K562 (cell line): ENCODE measurements at regions not wholly inside any gene's neighbourhood (a gene's known extent, or its start where the extent isn't known, plus 50 kb on each side); places are given as distances from the start of the nearest gene placed in this dataset.

ENCODE experiments used
- ATAC-seq: fragments of 200-7000 bp; cut with Tn5 transposase; 3 replicates; pipeline ENCODE4 v1.9.1; 2020; ENCODE audit warnings: moderate library complexity
- BruUV-seq: library from RNA; stranded (reverse); fragments of 400-500 nt; replicated peaks from 2 replicates; lab custom pipeline; 2021; lab: Mats Ljungman, UMichigan
- CTCF ChIA-PET: fragments of 300-600 bp; formaldehyde crosslinking; extraction: SDS; loops from one replicate; lab custom pipeline; 2021; ENCODE audit warnings: low intra/inter-chr PET ratio; lab: Yijun Ruan, JAX
- POLR2A ChIA-PET: fragments of 300-600, 350-650 bp; sonication (Branson Sonifier 250); formaldehyde crosslinking; extraction: SDS; loops from one replicate; lab custom pipeline; 2021; ENCODE audit warnings: antibody characterized with exemption, inconsistent platforms; lab: Yijun Ruan, JAX
- DNase-seq, 4 experiments: peaks; one replicate each; pipeline versions ENCODE4 v3.0.0 to v3.0.0-alpha.2; 2011 to 2018; ENCODE audit warnings: low spot score in 3 of 4, mixed read lengths in 3 of 4; ENCODE audit errors: extremely low read depth in 1 of 4
- FAIRE-seq: peaks from 2 replicates; lab custom pipeline; 2011; peaks lifted over from hg19 to GRCh38; lab: Jason Lieb, UNC
- H2AFZ ChIP-seq: 2 replicates; pipeline ENCODE4 v1.6.0; 2011; ENCODE audit warnings: low read depth, low read length, control low read depth, inconsistent platforms
- H3K27ac ChIP-seq: fragments of 200-600 bp; 3 replicates; pipeline ENCODE4 v1.8.0; 2011; ENCODE audit warnings: low read depth, mild to moderate bottlenecking, control low read depth, inconsistent platforms, low read length, moderate library complexity, mixed read lengths; ENCODE audit errors: extremely low read depth
- H3K27me3 ChIP-seq, 2 experiments: fragments of 300-600 bp in 1 of 2; 2 replicates in 1 of 2; 3 replicates in 1 of 2; pipeline versions ENCODE4 v1.6.0 to v1.8.0; 2011; ENCODE audit warnings: inconsistent platforms in 2 of 2, low read length in 2 of 2, mild to moderate bottlenecking in 1 of 2, mixed read lengths in 1 of 2, moderate library complexity in 1 of 2; ENCODE audit not compliant: control insufficient read depth in 2 of 2, insufficient read depth in 2 of 2
- H3K36me3 ChIP-seq: fragments of 300-600 bp; 3 replicates; pipeline ENCODE4 v1.8.0; 2011; ENCODE audit warnings: mild to moderate bottlenecking, low read length, inconsistent platforms; ENCODE audit not compliant: control insufficient read depth, insufficient read depth
- H3K4me1 ChIP-seq, 2 experiments: fragments of 200-600 bp in 1 of 2; replicated peaks in 1 of 2; 2 replicates in 1 of 2; 3 replicates in 1 of 2; pipeline versions ENCODE4 v1.5.1 to v1.8.0; 2011; ENCODE audit warnings: inconsistent platforms in 2 of 2, low read length in 2 of 2, mild to moderate bottlenecking in 1 of 2, mixed read lengths in 1 of 2, moderate library complexity in 1 of 2; ENCODE audit not compliant: control insufficient read depth in 2 of 2, insufficient read depth in 2 of 2
- H3K4me2 ChIP-seq: 2 replicates; pipeline ENCODE4 v1.6.1; 2011; ENCODE audit warnings: low read length, control low read depth, inconsistent platforms, mixed read lengths; ENCODE audit not compliant: insufficient read depth
- H3K4me3 ChIP-seq: fragments of 200-600 bp; sonication (generic), shearing (Covaris generic); 2 replicates; pipeline ENCODE4 v1.5.1; 2016; ENCODE audit warnings: control low read depth, inconsistent platforms
- H3K79me2 ChIP-seq: fragments of 200-600 bp; 3 replicates; pipeline ENCODE4 v1.8.0; 2011; ENCODE audit warnings: low read length, inconsistent platforms; ENCODE audit not compliant: control insufficient read depth, insufficient read depth
- H3K9ac ChIP-seq, 2 experiments: 2 replicates each; pipeline versions ENCODE4 v1.6.0 to v1.6.1; 2011; ENCODE audit warnings: low read depth in 2 of 2, low read length in 2 of 2, control low read depth in 1 of 2, inconsistent platforms in 1 of 2, mild to moderate bottlenecking in 1 of 2, mixed read lengths in 1 of 2; ENCODE audit not compliant: insufficient read depth in 1 of 2
- H3K9me1 ChIP-seq: one replicate; pipeline ENCODE4 v1.6.0; 2011; ENCODE audit warnings: inconsistent platforms, mild to moderate bottlenecking, low read length, moderate library complexity; ENCODE audit not compliant: control insufficient read depth, insufficient read depth
- H3K9me3 ChIP-seq: replicated peaks from 2 replicates; pipeline ENCODE4 v1.5.1; 2011; ENCODE audit warnings: low read depth, low read length, inconsistent platforms; ENCODE audit not compliant: control insufficient read depth, insufficient read depth
- H4K20me1 ChIP-seq: replicated peaks from 2 replicates; pipeline ENCODE4 v1.6.1; 2011; ENCODE audit warnings: low read length, inconsistent platforms, mixed read lengths; ENCODE audit not compliant: control insufficient read depth, insufficient read depth
- BACH1 ChIP-seq: fragments of 200-800 bp; sonication (Bioruptor generic); IDR thresholded peaks from 2 replicates; pipeline ENCODE4 v1.6.1; 2016; ENCODE audit warnings: missing genetic modification characterization, missing compliant biosample characterization
- CBFA2T2 ChIP-seq: fragments of 450-650 bp; conservative IDR thresholded peaks from 2 replicates; pipeline ENCODE4 v1.6.1; 2017; ENCODE audit warnings: mild to moderate bottlenecking
- CEBPB ChIP-seq: fragments of 450-650 bp; IDR thresholded peaks from 2 replicates; pipeline ENCODE4 v1.6.1; 2016; ENCODE audit warnings: missing genetic modification characterization, missing compliant biosample characterization
- CEBPG ChIP-seq, 3 experiments: fragments of 200-800 bp in 1 of 3; sonication (Bioruptor generic) in 1 of 3; sonication (generic) in 1 of 3; formaldehyde crosslinking in 1 of 3; IDR thresholded peaks in 2 of 3; conservative IDR thresholded peaks in 1 of 3; 2 replicates each; pipeline versions ENCODE4 v1.6.1 to v1.8.0; 2016 to 2022; ENCODE audit warnings: missing compliant biosample characterization in 2 of 3, missing genetic modification characterization in 2 of 3, mild to moderate bottlenecking in 1 of 3, missing genetic modification reagents in 1 of 3
- GTF2E2 ChIP-seq: fragments of 200-800 bp; sonication (Bioruptor generic); IDR thresholded peaks from 2 replicates; pipeline ENCODE4 v1.6.1; 2016; ENCODE audit warnings: missing genetic modification characterization, missing compliant biosample characterization
- MECOM ChIP-seq: fragments of 250-450 bp; sonication (Bioruptor Pico); IDR thresholded peaks from 2 replicates; pipeline ENCODE4 v1.8.0; 2022; ENCODE audit warnings: inconsistent platforms
- SRSF9 ChIP-seq: fragments of 200-400 bp; formaldehyde crosslinking; IDR thresholded peaks from 2 replicates; pipeline ENCODE4 v1.6.1; 2017; ENCODE audit warnings: low read depth, low read length, borderline replicate concordance
- TAF15 ChIP-seq: fragments of 200-400 bp; formaldehyde crosslinking; IDR thresholded peaks from 2 replicates; pipeline ENCODE4 v1.6.1; 2017; ENCODE audit warnings: mild to moderate bottlenecking, low read depth, low read length, moderate library complexity
- TBL1XR1 ChIP-seq, 2 experiments: IDR thresholded peaks; 2 replicates each; pipeline ENCODE4 v1.6.1; 2012; ENCODE audit warnings: improper control_type of control experiment in 2 of 2, low read length in 2 of 2, mild to moderate bottlenecking in 1 of 2
- U2AF2 ChIP-seq: fragments of 200-400 bp; formaldehyde crosslinking; optimal IDR thresholded peaks from 2 replicates; pipeline ENCODE3; 2017; ENCODE audit warnings: low read depth, mild to moderate bottlenecking, low read length
- ZBTB9 ChIP-seq: fragments of 450-650 bp; formaldehyde crosslinking; IDR thresholded peaks from 2 replicates; pipeline ENCODE4 v1.4.0; 2020; ENCODE audit warnings: mild to moderate bottlenecking, moderate library complexity
- ZKSCAN1 ChIP-seq: fragments of 150-350 bp; IDR thresholded peaks from 2 replicates; pipeline ENCODE4 v1.6.1; 2016; ENCODE audit warnings: low read depth, low read length
- ZNF146 ChIP-seq: IDR thresholded peaks from one replicate; pipeline ENCODE4 v1.6.1; 2018; ENCODE audit warnings: missing compliant biosample characterization; ENCODE audit not compliant: unreplicated experiment
- ZNF263 ChIP-seq: sonication (generic); formaldehyde crosslinking; IDR thresholded peaks from 2 replicates; pipeline ENCODE4 v1.8.0; 2022; ENCODE audit warnings: mild to moderate bottlenecking, missing genetic modification reagents, borderline replicate concordance
- ZNF780A ChIP-seq: fragments of 250-450 bp; sonication (Bioruptor Pico); IDR thresholded peaks from 2 replicates; pipeline ENCODE4 v1.5.0; 2021; ENCODE audit warnings: mild to moderate bottlenecking
- ZZZ3 ChIP-seq: fragments of 450-650 bp; IDR thresholded peaks from 2 replicates; pipeline ENCODE4 v1.6.1; 2016; ENCODE audit warnings: antibody characterized with exemption, mild to moderate bottlenecking, moderate library complexity
- WGBS: fragments of 100-300 bp; shearing (Covaris generic); methylation state at CpG from one replicate; pipeline ENCODE4 v1.1.6; 2016; ENCODE audit warnings: low coverage, mixed read lengths; ENCODE audit not compliant: insufficient coverage; ENCODE audit errors: missing lambda C conversion rate; 5-methylcytosine and 5-hydroxymethylcytosine counted together
- in situ Hi-C: fragments of 300-500 bp; cut with MboI; formaldehyde crosslinking; loops from 4 replicates; pipeline ENCODE4 v1.15.0; 2018; ENCODE audit warnings: inconsistent platforms, mixed read lengths
- intact Hi-C: fragments of 100-400 bp; cut with micrococcal nuclease; formaldehyde crosslinking; loops from 2 replicates; pipeline ENCODE4 v1.14.2; 2022
- TF ChIP-seq, protein P1 (sequence below): sonication (generic); formaldehyde crosslinking; IDR thresholded peaks from 2 replicates; pipeline ENCODE4 v1.8.0; 2022; ENCODE audit warnings: mild to moderate bottlenecking, missing genetic modification reagents
- TF ChIP-seq, protein P2 (sequence below): sonication (generic); formaldehyde crosslinking; IDR thresholded peaks from 2 replicates; pipeline ENCODE4 v1.8.0; 2022; ENCODE audit warnings: mild to moderate bottlenecking, missing genetic modification reagents, borderline replicate concordance

- 21% methylated on average over 6 of the region's 6 CpGs for WGBS
- 0 out of 2 replicates have a peak, but pooled peaks cover 3% of the 10 kb centered on the region for H3K9me3 ChIP-seq
- H3K4me1 ChIP-seq, result peaks cover 7 to 21% of the 10 kb centered on the region in 2 experiments; a peak in 4 of 5 replicates
- H4K20me1 ChIP-seq, result no peaks in the 10 kb centered on the region
- intact Hi-C loops (no loop called here), in situ Hi-C loops (no loop called here)
- peaks cover 49% of the 10 kb centered on the region for H3K79me2 ChIP-seq
- FAIRE-seq (no peak), DNase-seq (peak in 1 of 4 experiments; percentile 12), ATAC-seq (peak; percentile 38)
- H3K9ac ChIP-seq, result peak overlapping the region; percentile 86 to 94
- no peaks in the 10 kb centered on the region for H3K9me1 ChIP-seq
- peak overlapping the region; percentile 98 for H3K4me2 ChIP-seq
- peak overlapping the region; percentile 100 for H3K27ac ChIP-seq
- POLR2A ChIA-PET, result interaction anchor here (0.7 to 2.2 kb wide), 7 partner anchors 9 to 1224 kb away, joined by 3 to 9 read pairs (median 4); no protein-coding TSS in a partner anchor
- H3K27me3 ChIP-seq, result no peaks in the 10 kb centered on the region
- peak overlapping the region; percentile 13 for H2AFZ ChIP-seq
- peak overlapping the region; percentile 48 for H3K4me3 ChIP-seq
- BruUV-seq, result TSS peak; percentile 47
- CTCF ChIA-PET, result no interaction called here
- H3K36me3 ChIP-seq, result peaks cover 7% of the 10 kb centered on the region
- TF ChIP-seq TAF15 (no peak), CEBPB (peak; percentile 58), ZZZ3 (no peak), ZNF780A (CRISPR knock-in tag) (no peak), U2AF2 (no peak), BACH1 (0 out of 2 replicates have a peak, but pooled peaks have one; percentile 4), CEBPG (CRISPR knock-in tag; IDR thresholded peaks at IDR 0.05) (no peak), CEBPG (tag; conservative IDR thresholded peaks at IDR 0.05 in 1 of 2, IDR thresholded peaks at IDR 0.05 in 1 of 2) (peak in 1 of 2 experiments; percentile 32; a peak in 1 of 4 replicates), GTF2E2 (tag) (peak; percentile 39; the same call in 1 of the 2 replicates), MECOM (CRISPR knock-in tag) (no peak), ZKSCAN1 (no peak), ZNF146 (CRISPR knock-in tag) (peak; percentile 96), TBL1XR1 (IDR thresholded peaks at IDR 0.05; ENCODE audit: low read length in 2 of 2) (no peak), SRSF9 (no peak), ZBTB9 (no peak), CBFA2T2 (no peak), ZNF263 (CRISPR knock-in tag) (no peak)
- TF ChIP-seq, protein P1, sequence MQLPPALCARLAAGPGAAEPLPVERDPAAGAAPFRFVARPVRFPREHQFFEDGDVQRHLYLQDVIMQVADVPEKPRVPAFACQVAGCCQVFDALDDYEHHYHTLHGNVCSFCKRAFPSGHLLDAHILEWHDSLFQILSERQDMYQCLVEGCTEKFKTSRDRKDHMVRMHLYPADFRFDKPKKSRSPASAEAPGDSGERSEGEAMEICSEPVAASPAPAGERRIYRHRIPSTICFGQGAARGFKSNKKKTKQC, result no peak
- TF ChIP-seq, protein P2, sequence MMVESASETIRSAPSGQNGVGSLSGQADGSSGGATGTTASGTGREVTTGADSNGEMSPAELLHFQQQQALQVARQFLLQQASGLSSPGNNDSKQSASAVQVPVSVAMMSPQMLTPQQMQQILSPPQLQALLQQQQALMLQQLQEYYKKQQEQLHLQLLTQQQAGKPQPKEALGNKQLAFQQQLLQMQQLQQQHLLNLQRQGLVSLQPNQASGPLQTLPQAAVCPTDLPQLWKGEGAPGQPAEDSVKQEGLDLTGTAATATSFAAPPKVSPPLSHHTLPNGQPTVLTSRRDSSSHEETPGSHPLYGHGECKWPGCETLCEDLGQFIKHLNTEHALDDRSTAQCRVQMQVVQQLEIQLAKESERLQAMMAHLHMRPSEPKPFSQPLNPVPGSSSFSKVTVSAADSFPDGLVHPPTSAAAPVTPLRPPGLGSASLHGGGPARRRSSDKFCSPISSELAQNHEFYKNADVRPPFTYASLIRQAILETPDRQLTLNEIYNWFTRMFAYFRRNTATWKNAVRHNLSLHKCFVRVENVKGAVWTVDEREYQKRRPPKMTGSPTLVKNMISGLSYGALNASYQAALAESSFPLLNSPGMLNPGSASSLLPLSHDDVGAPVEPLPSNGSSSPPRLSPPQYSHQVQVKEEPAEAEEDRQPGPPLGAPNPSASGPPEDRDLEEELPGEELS (CRISPR knock-in tag), result no peak
Measured at GRCh38 chr16:17014484-17015121, 456.2 kb downstream of the XYLT1 start.
